HG03469 (cell line): ENCODE measurements at regions not wholly inside any gene's neighbourhood (a gene's known extent, or its start where the extent isn't known, plus 50 kb on each side); places are given as distances from the start of the nearest gene placed in this dataset.
"Not testable (repeated sequence)": the region's sequence is repeated elsewhere in the genome, so short reads cannot be mapped to it uniquely, and the experiment has no call there.

Experiments used
- ATAC-seq: cut with Tn5 transposase; IDR thresholded peaks from one replicate; pipeline ENCODE4 v1.9.1; 2021; ENCODE audit warnings: mild to moderate bottlenecking, moderate library complexity, moderate number of reproducible peaks; ENCODE audit not compliant: unreplicated experiment

DNA sequence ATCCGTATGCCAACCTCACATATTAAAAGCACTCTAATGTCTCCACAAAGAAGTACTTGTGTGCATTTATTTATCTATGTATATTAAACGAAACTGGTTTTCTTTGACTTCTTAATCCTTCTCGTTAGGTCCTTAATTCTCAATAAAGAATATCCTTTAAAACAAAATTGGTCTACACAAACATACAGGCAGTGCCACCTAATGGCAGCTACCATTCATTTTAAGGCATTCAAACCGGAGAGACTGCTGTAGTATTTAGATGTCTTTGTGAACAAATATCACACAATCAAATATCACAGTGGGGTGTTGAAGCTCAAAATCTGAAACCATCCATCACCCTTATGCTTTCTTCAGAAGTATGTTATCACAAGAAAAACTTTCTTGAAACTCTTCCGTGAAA is 96.6 kb upstream of the IRAK1BP1 start:
- no peak for ATAC-seq

DNA sequence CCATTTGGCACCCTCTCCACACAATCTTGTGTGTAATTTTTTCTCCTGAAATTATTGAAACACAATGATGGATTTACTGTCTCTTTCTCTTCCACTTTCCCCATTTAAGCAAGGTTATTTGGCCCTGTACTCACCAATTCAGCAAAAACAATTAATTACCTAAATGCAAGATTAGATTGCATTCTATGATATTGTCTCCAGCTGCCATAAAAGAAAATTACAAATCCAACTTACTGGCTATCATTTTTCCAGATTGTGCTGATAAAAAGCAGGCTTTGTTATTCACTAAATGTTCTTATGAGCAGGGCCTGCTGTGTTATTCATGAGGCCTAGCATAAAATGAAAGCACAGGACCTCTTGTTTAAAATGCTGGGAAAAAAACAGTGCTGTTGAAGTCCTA is 95.8 kb upstream of the IRAK1BP1 start:
- no peak for ATAC-seq

DNA sequence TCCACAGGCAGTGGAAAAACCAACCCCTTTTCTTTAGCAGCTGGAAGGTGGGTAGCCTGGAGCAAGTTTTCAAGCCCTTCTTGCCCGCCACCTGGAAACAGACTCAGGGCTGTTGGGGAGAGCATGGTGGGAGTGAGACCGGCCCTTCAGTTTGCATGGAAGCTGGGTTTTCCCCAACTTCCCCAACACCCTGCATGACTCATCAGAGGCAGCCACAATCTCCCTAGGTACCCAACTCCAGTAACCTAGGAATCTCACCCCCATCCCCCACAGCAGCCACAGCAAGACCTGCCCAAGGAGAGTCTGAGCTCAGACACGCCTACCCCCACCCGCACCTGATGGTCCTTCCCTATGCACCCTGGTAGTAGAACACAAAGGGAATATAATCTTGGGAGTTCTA is 86.3 kb upstream of the IRAK1BP1 start:
- no peak for ATAC-seq

DNA sequence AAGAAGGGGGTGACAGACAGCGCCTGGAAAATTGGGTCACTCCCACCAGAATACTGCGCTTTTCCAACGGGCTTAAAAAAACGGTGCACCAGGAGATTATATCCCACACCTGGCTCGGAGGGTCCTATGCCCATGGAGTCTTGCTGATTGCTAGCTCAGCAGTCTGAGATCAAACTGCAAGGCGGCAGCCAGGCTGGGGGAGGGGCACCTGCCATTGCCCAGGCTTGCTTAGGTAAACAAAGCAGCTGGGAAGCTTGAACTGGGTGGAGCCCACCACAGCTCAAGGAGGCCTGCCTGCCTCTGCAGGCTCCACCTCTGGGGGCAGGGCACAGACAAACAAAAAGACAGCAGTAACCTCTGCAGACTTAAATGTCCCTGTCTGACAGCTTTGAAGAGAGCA is 84.0 kb upstream of the IRAK1BP1 start:
- ATAC-seq: not testable (repeated sequence)

DNA sequence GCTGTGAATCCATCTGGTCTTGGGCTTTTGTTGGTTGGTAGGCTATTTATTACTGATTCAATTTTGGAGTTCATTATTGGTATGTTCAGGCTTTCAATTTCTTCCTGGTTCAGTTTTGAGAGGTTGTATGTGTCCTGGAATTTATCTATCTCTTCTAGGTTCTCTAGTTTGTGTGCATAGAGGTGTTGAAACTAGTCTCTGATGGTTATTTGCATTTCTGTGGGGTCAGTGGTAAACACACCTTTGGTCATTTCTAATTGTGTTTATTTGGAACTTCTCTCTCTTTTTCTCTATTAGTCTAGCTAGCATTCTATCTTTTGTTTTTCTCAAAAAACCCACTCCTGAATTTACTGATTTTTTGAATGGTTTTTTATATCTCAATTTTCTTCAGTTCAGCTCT is 70.1 kb upstream of the IRAK1BP1 start:
- ATAC-seq: no peak

DNA sequence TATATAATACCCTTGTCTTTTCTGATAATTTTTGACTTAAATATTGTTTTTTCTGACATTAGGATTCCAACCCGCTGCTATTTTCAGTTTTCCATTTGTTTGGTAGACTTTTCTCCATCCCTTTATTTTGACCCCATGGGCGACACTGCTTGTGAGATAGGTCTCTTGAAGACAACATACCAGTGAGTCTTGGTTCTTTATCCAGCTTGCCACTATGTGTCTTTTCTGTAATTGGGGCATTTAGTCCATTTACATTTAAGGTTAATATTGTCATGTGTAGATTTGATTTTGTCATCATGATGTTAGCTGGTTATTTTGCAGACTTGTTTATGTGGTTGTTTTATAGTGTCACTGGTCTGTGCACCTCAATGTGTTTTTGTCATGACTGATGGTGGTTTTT is 67.7 kb upstream of the IRAK1BP1 start:
- ATAC-seq: no peak

DNA sequence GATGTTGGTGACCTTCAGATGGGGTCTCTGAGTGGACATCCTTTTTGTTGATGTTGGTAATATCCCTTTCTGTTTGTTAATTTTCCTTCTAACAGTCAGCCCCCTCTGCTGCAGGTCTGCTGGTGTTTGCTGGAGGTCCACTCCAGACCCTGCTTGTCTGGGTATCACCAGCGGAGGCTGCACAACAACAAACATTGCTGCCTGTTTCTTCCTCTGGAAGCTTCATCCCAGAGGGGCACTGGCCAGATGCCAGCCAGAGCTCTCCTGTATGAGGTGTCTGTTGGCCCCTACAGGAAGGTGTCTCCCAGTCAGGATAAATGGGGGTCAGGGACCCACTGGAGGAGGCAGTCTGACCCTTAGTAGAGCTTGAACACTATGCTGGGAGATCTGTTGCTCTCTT is 60.6 kb upstream of the IRAK1BP1 start:
- not testable (repeated sequence) for ATAC-seq

DNA sequence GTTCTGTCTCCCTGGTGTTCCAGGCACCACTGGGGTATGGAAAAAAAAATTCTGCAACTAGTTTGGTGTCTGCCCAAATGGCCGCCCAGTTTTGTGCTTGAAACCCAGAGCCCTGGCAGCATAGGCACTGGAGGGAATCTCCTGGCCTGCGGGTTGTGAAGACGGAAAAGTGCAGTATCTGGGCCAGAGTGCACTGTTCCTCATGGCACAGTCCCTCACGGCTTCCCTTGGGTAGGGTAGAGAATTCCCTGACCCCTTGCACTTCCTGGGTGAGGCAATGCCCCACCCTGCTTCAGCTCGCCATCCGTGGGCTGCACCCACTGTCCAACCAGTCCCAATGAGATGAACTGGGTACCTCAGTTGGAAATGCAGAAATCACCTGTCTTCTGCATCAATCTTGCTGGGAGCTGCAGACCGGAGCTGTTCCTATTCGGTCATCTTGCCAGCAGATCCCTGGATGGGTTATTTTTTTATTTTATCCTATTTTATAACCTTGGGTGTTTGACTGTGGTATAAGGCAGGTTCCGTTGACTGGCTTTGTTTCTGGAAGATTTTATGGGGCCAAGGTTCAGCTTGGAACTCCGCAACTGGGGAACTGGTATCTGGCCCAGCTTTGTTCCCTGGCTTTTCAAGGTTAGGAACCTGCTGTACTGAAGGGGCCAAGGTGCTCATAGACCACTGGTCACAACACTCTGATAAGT is 59.5 kb upstream of the IRAK1BP1 start:
- not testable (repeated sequence) for ATAC-seq

DNA sequence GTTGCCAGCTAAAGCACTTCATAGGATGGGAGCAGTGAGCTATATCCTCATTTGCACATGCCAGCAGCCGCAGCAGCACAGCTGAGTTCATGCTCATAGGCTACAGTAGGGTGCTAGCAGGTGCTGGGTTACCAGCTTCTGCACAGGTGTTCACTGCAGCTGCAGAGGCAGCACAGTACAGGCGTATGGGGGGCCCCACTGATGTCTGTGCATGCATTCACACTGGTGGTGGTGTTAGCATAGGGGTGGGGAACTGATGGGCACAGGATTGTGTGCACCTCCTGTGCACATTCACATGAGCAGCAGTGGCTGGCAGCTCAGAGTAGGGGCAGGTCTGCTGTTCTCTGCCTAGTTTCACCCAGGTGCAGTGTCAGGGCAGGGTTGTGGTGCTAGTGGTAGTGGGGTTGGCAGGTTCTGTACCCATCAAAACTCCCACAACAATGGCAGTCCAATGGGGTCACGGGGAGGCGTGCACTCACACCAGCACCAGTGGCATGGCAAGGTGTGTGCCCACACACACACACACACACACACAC is 58.9 kb upstream of the IRAK1BP1 start:
- ATAC-seq: no peak

DNA sequence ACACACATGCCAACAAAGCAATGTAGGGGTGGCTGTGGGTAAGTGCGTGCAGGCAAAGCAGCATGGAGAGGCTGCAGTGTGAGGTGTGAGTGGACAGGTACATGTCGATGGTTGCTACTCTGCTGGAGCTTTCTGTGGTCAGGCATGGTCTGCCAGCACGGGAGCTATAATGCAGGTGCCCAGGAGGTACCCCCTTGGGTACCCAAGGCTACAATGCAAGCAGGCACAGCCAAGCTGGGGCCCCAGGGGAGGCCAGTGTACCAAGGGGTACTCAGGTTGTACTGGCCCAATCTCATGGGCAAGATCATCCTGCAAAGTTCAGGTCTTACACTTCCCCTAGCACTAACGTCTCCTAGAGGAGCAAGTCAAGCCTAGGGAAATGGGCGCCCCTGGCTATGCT is 58.4 kb upstream of the IRAK1BP1 start:
- ATAC-seq: no peak

DNA sequence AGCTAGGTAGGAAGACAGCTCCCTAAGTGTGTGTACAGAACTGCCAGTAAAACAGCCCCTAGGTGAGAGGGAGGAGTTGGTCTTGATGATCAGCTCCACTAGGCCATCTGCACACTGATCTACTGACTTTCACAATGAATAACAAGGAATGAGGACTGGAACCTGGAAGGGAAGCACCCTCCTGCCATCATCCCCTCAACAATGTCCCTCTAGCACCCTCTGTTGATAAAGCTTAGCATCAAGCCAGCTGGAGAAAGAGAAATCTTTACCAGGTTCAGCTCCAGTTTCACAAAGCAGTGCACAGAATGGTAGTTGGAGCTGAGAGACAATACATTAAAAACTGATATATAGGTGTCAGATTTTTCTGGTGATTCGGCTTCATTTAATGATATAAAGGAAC is 57.2 kb upstream of the IRAK1BP1 start:
- ATAC-seq: no peak

DNA sequence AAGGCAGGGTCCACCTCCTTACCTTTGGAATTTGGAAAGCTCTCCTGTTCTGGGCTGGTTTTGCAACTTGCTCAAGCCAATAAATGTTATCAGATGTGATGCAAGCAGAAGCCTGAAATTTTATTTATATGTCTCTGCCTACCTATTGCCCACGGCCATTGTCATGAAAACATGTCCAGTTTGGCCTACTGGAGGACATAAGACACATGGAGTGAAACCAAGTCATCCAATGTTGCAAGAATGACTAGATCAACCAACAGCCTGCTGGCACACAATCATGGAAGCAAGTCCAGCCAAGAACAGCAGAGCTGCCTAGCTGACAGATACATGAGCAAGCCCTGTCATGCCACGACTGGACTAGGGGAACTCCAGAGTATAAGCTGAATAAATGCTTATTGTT is 56.7 kb upstream of the IRAK1BP1 start:
- ATAC-seq: no peak
